Heart left ventricle (tissue), 13 donors: ENCODE measurements at regions not wholly inside any gene's neighbourhood (a gene's known extent, or its start where the extent isn't known, plus 50 kb on each side); places are given as distances from the start of the nearest gene placed in this dataset.

Source experiments
- POLR2A ChIP-seq, 2 donors: fragments of 450-650 bp; IDR thresholded peaks; one replicate each; pipeline ENCODE4 v1.6.1; 2017; ENCODE audit warnings: antibody characterized with exemption in 2 of 2, mild to moderate bottlenecking in 2 of 2, moderate library complexity in 2 of 2
- TF ChIP-seq, protein P1 (sequence below), 12 donors: fragments of 200-600 bp; sonication (generic) in 4 of 12; IDR thresholded peaks; one replicate each; pipeline versions ENCODE4 v1.5.0 to v1.8.0; 2018 to 2022; ENCODE audit warnings: antibody characterized with exemption in 12 of 12, mild to moderate bottlenecking in 5 of 12
- donor health status: ischemic (EF 13 %, LVEDD 7.1; RV severe dilation, severe dysfunction).
- donor health status: DM: no; HTN: yes; CAD: no.
- donor health status: DM: no; HTN: no; CAD: no.
- donor health status: ischemic (EF 25% LVEDD 6.9; RV normal size, moderate dysfunction).
- donor health status: ischemic (EF 25% LVEDD 5.7; RV mildly dilated, moderate dysfunction).
- donor health status: ischemic (EF 35%, LVEDD 5.7; RV mildly dilated, moderate dysfunction).
- donor health status: nonischemic (EF 11% LVEDD 7.7; RV severe dilation, severe dysfunction).
- donor health status: DM: yes; HTN: yes; CAD: no.
- donor health status: PGD.
- donor health status: ischemic (EF 29% LVEDD 5.4; RV normal size, mild dysfunction).
- donor health status: nonischemic (EF 23%, LVEDD 6.1; RV moderate dilation, normal function).

- TF ChIP-seq POLR2A (IDR thresholded peaks at IDR 0.05): no peak
- TF ChIP-seq, protein P1, sequence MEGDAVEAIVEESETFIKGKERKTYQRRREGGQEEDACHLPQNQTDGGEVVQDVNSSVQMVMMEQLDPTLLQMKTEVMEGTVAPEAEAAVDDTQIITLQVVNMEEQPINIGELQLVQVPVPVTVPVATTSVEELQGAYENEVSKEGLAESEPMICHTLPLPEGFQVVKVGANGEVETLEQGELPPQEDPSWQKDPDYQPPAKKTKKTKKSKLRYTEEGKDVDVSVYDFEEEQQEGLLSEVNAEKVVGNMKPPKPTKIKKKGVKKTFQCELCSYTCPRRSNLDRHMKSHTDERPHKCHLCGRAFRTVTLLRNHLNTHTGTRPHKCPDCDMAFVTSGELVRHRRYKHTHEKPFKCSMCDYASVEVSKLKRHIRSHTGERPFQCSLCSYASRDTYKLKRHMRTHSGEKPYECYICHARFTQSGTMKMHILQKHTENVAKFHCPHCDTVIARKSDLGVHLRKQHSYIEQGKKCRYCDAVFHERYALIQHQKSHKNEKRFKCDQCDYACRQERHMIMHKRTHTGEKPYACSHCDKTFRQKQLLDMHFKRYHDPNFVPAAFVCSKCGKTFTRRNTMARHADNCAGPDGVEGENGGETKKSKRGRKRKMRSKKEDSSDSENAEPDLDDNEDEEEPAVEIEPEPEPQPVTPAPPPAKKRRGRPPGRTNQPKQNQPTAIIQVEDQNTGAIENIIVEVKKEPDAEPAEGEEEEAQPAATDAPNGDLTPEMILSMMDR (IDR thresholded peaks at IDR 0.05): no peak
These were observed 91.5 kb upstream of the DHRSX start for GRCh38 chrX:2592279-2592678.
